K562 (cell line): ENCODE measurements at regions not wholly inside any gene's neighbourhood (a gene's known extent, or its start where the extent isn't known, plus 50 kb on each side); places are given as distances from the start of the nearest gene placed in this dataset.
A peak's percentile ranks its signal among the peaks of the same experiment; 100 is the strongest.

Experiments used
- C11orf30 ChIP-seq: fragments of 450-650 bp; IDR thresholded peaks from 2 replicates; pipeline ENCODE4 v1.6.1; 2016; ENCODE audit warnings: low read depth, mild to moderate bottlenecking
- CBX8 ChIP-seq: fragments of 200-600 bp; sonication (generic); IDR thresholded peaks from 2 replicates; pipeline ENCODE4 v1.6.1; 2012; ENCODE audit warnings: borderline replicate concordance, mixed run types, low read depth, mild to moderate bottlenecking, moderate library complexity, mixed read lengths, low read length, control low read depth, inconsistent platforms; ENCODE audit not compliant: poor library complexity, severe bottlenecking; ENCODE audit errors: extremely low read depth
- CHD2 ChIP-seq: IDR thresholded peaks from 2 replicates; pipeline ENCODE4 v1.6.1; 2011; ENCODE audit warnings: low read depth, low read length
- FIP1L1 ChIP-seq: fragments of 200-400 bp; formaldehyde crosslinking; IDR thresholded peaks from 2 replicates; pipeline ENCODE4 v1.6.1; 2018; ENCODE audit warnings: mild to moderate bottlenecking, low read depth, low read length; ENCODE audit not compliant: poor library complexity, severe bottlenecking
- HOMEZ ChIP-seq: fragments of 250-450 bp; sonication (Bioruptor Pico); IDR thresholded peaks from 2 replicates; pipeline ENCODE4 v1.4.0; 2020; ENCODE audit warnings: mild to moderate bottlenecking, moderate library complexity
- KAT2B ChIP-seq: IDR thresholded peaks from one replicate; pipeline ENCODE4 v1.6.1; 2012; ENCODE audit warnings: low read depth, mild to moderate bottlenecking, control low read depth, inconsistent platforms, low read length, moderate library complexity
- MECOM ChIP-seq: fragments of 250-450 bp; sonication (Bioruptor Pico); IDR thresholded peaks from 2 replicates; pipeline ENCODE4 v1.8.0; 2022; ENCODE audit warnings: inconsistent platforms
- NFATC3 ChIP-seq: fragments of 450-650 bp; IDR thresholded peaks from 2 replicates; pipeline ENCODE4 v1.6.1; 2017; ENCODE audit warnings: mild to moderate bottlenecking
- NUFIP1 ChIP-seq: fragments of 450-650 bp; IDR thresholded peaks from 2 replicates; pipeline ENCODE4 v1.6.1; 2018; ENCODE audit not compliant: partially characterized antibody
- REST ChIP-seq, 2 experiments: fragments of 450-650 bp; formaldehyde crosslinking in 1 of 2; IDR thresholded peaks; 2 replicates each; pipeline versions ENCODE4 v1.4.0 to v1.6.1; 2014 to 2020; ENCODE audit warnings: mild to moderate bottlenecking in 2 of 2, borderline replicate concordance in 1 of 2, low read depth in 1 of 2
- RFX7 ChIP-seq: fragments of 250-450 bp; sonication (Bioruptor Pico); IDR thresholded peaks from 2 replicates; pipeline ENCODE4 v1.5.1; 2021; ENCODE audit warnings: mild to moderate bottlenecking
- SIN3A ChIP-seq, 2 experiments: fragments of 150-350 bp in 1 of 2; IDR thresholded peaks; 2 replicates each; pipeline ENCODE4 v1.6.1; 2011 to 2016; ENCODE audit warnings: borderline replicate concordance in 2 of 2, low read depth in 2 of 2, low read length in 2 of 2, mild to moderate bottlenecking in 2 of 2, moderate library complexity in 2 of 2; ENCODE audit not compliant: control insufficient read depth in 1 of 2
- SRSF7 ChIP-seq: fragments of 200-400 bp; formaldehyde crosslinking; optimal IDR thresholded peaks from 2 replicates; pipeline ENCODE3; 2017; ENCODE audit warnings: mild to moderate bottlenecking, low read depth, low read length
- TCFL5 ChIP-seq: fragments of 250-450 bp; sonication (Bioruptor Pico); conservative IDR thresholded peaks from 2 replicates; pipeline ENCODE4 v1.6.1; 2021; ENCODE audit warnings: mild to moderate bottlenecking, moderate library complexity, matching md5 sums
- ZC3H11A ChIP-seq: IDR thresholded peaks from 2 replicates; pipeline ENCODE4 v1.6.1; 2012; ENCODE audit warnings: low read depth, low read length, improper control_type of control experiment
- ZNF124 ChIP-seq: sonication (generic); formaldehyde crosslinking; IDR thresholded peaks from 2 replicates; pipeline ENCODE4 v1.8.1; 2022; ENCODE audit warnings: missing genetic modification reagents
- ZNF655 ChIP-seq: fragments of 250-450 bp; sonication (Bioruptor Pico); IDR thresholded peaks from 2 replicates; pipeline ENCODE4 v1.5.0; 2021

DNA sequence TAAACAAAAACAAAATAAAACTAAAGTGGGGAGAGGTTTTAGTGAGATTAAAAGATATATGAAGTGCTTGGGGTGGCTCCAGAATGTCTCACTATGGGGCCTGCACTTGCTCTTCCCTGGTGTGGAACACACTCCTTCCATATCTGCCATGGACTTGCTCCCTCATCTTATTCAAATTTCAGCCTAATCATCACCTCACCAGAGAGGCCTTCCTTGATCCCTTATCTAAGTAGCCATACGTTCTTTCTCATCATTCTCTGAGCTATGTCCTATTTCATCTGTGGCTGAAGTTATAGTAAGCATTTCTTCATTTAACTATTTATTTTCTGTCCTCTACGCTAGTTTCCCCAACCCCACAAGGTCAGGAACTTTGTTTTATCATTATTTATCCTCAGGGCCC, 511.7 kb downstream of the NTRK3 start (continued):
- TF ChIP-seq REST (IDR thresholded peaks at IDR 0.05; ENCODE audit: borderline replicate concordance) (no peak), REST (CRISPR knock-in tag; IDR thresholded peaks at IDR 0.05; ENCODE audit: low read depth) (no peak), KAT2B (no peak), CBX8 (no peak), NUFIP1 (no peak), NFATC3 (no peak), ZNF655 (no peak), ZNF124 (CRISPR knock-in tag) (no peak), SIN3A (IDR thresholded peaks at IDR 0.05; ENCODE audit: borderline replicate concordance in 2 of 2, control insufficient read depth in 1 of 2, low read depth in 2 of 2, low read length in 2 of 2) (no peak), ZC3H11A (no peak), CHD2 (no peak), HOMEZ (no peak), RFX7 (no peak), TCFL5 (no peak), C11orf30 (peak; percentile 74), FIP1L1 (no peak), SRSF7 (no peak), MECOM (CRISPR knock-in tag) (no peak)
